K562 (cell line): ENCODE measurements at regions not wholly inside any gene's neighbourhood (a gene's known extent, or its start where the extent isn't known, plus 50 kb on each side); places are given as distances from the start of the nearest gene placed in this dataset.

Experiments used
- ATAC-seq: fragments of 200-7000 bp; cut with Tn5 transposase; 3 replicates; pipeline ENCODE4 v1.9.1; 2020; ENCODE audit warnings: moderate library complexity
- BruUV-seq: library from RNA; stranded (reverse); fragments of 400-500 nt; replicated peaks from 2 replicates; lab custom pipeline; 2021; lab: Mats Ljungman, UMichigan
- CTCF ChIA-PET: fragments of 300-600 bp; formaldehyde crosslinking; extraction: SDS; loops from one replicate; lab custom pipeline; 2021; ENCODE audit warnings: low intra/inter-chr PET ratio; lab: Yijun Ruan, JAX
- POLR2A ChIA-PET: fragments of 300-600, 350-650 bp; sonication (Branson Sonifier 250); formaldehyde crosslinking; extraction: SDS; loops from one replicate; lab custom pipeline; 2021; ENCODE audit warnings: antibody characterized with exemption, inconsistent platforms; lab: Yijun Ruan, JAX
- DNase-seq, 4 experiments: peaks; one replicate each; pipeline versions ENCODE4 v3.0.0 to v3.0.0-alpha.2; 2011 to 2018; ENCODE audit warnings: low spot score in 3 of 4, mixed read lengths in 3 of 4; ENCODE audit errors: extremely low read depth in 1 of 4
- FAIRE-seq: peaks from 2 replicates; lab custom pipeline; 2011; peaks lifted over from hg19 to GRCh38; lab: Jason Lieb, UNC
- H2AFZ ChIP-seq: 2 replicates; pipeline ENCODE4 v1.6.0; 2011; ENCODE audit warnings: low read depth, low read length, control low read depth, inconsistent platforms
- H3K27ac ChIP-seq: fragments of 200-600 bp; 3 replicates; pipeline ENCODE4 v1.8.0; 2011; ENCODE audit warnings: low read depth, mild to moderate bottlenecking, control low read depth, inconsistent platforms, low read length, moderate library complexity, mixed read lengths; ENCODE audit errors: extremely low read depth
- H3K27me3 ChIP-seq, 2 experiments: fragments of 300-600 bp in 1 of 2; 2 replicates in 1 of 2; 3 replicates in 1 of 2; pipeline versions ENCODE4 v1.6.0 to v1.8.0; 2011; ENCODE audit warnings: inconsistent platforms in 2 of 2, low read length in 2 of 2, mild to moderate bottlenecking in 1 of 2, mixed read lengths in 1 of 2, moderate library complexity in 1 of 2; ENCODE audit not compliant: control insufficient read depth in 2 of 2, insufficient read depth in 2 of 2
- H3K36me3 ChIP-seq: fragments of 300-600 bp; 3 replicates; pipeline ENCODE4 v1.8.0; 2011; ENCODE audit warnings: mild to moderate bottlenecking, low read length, inconsistent platforms; ENCODE audit not compliant: control insufficient read depth, insufficient read depth
- H3K4me1 ChIP-seq, 2 experiments: fragments of 200-600 bp in 1 of 2; replicated peaks in 1 of 2; 2 replicates in 1 of 2; 3 replicates in 1 of 2; pipeline versions ENCODE4 v1.5.1 to v1.8.0; 2011; ENCODE audit warnings: inconsistent platforms in 2 of 2, low read length in 2 of 2, mild to moderate bottlenecking in 1 of 2, mixed read lengths in 1 of 2, moderate library complexity in 1 of 2; ENCODE audit not compliant: control insufficient read depth in 2 of 2, insufficient read depth in 2 of 2
- H3K4me2 ChIP-seq: 2 replicates; pipeline ENCODE4 v1.6.1; 2011; ENCODE audit warnings: low read length, control low read depth, inconsistent platforms, mixed read lengths; ENCODE audit not compliant: insufficient read depth
- H3K4me3 ChIP-seq: fragments of 200-600 bp; sonication (generic), shearing (Covaris generic); 2 replicates; pipeline ENCODE4 v1.5.1; 2016; ENCODE audit warnings: control low read depth, inconsistent platforms
- H3K79me2 ChIP-seq: fragments of 200-600 bp; 3 replicates; pipeline ENCODE4 v1.8.0; 2011; ENCODE audit warnings: low read length, inconsistent platforms; ENCODE audit not compliant: control insufficient read depth, insufficient read depth
- H3K9ac ChIP-seq, 2 experiments: 2 replicates each; pipeline versions ENCODE4 v1.6.0 to v1.6.1; 2011; ENCODE audit warnings: low read depth in 2 of 2, low read length in 2 of 2, control low read depth in 1 of 2, inconsistent platforms in 1 of 2, mild to moderate bottlenecking in 1 of 2, mixed read lengths in 1 of 2; ENCODE audit not compliant: insufficient read depth in 1 of 2
- H3K9me1 ChIP-seq: one replicate; pipeline ENCODE4 v1.6.0; 2011; ENCODE audit warnings: inconsistent platforms, mild to moderate bottlenecking, low read length, moderate library complexity; ENCODE audit not compliant: control insufficient read depth, insufficient read depth
- H3K9me3 ChIP-seq: replicated peaks from 2 replicates; pipeline ENCODE4 v1.5.1; 2011; ENCODE audit warnings: low read depth, low read length, inconsistent platforms; ENCODE audit not compliant: control insufficient read depth, insufficient read depth
- H4K20me1 ChIP-seq: replicated peaks from 2 replicates; pipeline ENCODE4 v1.6.1; 2011; ENCODE audit warnings: low read length, inconsistent platforms, mixed read lengths; ENCODE audit not compliant: control insufficient read depth, insufficient read depth
- ADNP ChIP-seq: fragments of 200-800 bp; sonication (Bioruptor generic); IDR thresholded peaks from 2 replicates; pipeline ENCODE4 v1.6.1; 2016; ENCODE audit warnings: missing genetic modification characterization, missing compliant biosample characterization
- EGR1 ChIP-seq: fragments of 450-650 bp; conservative IDR thresholded peaks from 2 replicates; pipeline ENCODE4 v1.6.1; 2017; ENCODE audit warnings: mild to moderate bottlenecking
- ESRRA ChIP-seq: fragments of 450-650 bp; IDR thresholded peaks from 2 replicates; pipeline ENCODE4 v1.6.1; 2014; ENCODE audit warnings: low read depth, mild to moderate bottlenecking, moderate library complexity, borderline replicate concordance
- ETS2 ChIP-seq: IDR thresholded peaks from 2 replicates; pipeline ENCODE4 v1.6.1; 2016; ENCODE audit warnings: borderline replicate concordance, missing genetic modification characterization, mild to moderate bottlenecking, moderate library complexity, missing compliant biosample characterization; ENCODE audit not compliant: poor library complexity, severe bottlenecking
- EZH2 ChIP-seq: IDR thresholded peaks from 2 replicates; pipeline ENCODE4 v1.6.1; 2012; ENCODE audit warnings: low read depth, mild to moderate bottlenecking, inconsistent platforms, low read length, borderline replicate concordance
- FOXA1 ChIP-seq: fragments of 450-650 bp; IDR thresholded peaks from 2 replicates; pipeline ENCODE4 v1.6.1; 2016; ENCODE audit warnings: mild to moderate bottlenecking, borderline replicate concordance
- NR4A1 ChIP-seq, 2 experiments: fragments of 250-450 bp in 1 of 2; fragments of 450-650 bp in 1 of 2; sonication (Bioruptor Pico) in 1 of 2; IDR thresholded peaks; 2 replicates each; pipeline versions ENCODE4 v1.4.0 to v1.6.1; 2016 to 2020; ENCODE audit warnings: mild to moderate bottlenecking in 2 of 2, missing compliant biosample characterization in 1 of 2, missing genetic modification characterization in 1 of 2, moderate library complexity in 1 of 2
- RBM15 ChIP-seq: fragments of 200-400 bp; formaldehyde crosslinking; IDR thresholded peaks from 2 replicates; pipeline ENCODE4 v1.6.1; 2018; ENCODE audit warnings: mild to moderate bottlenecking, low read length, moderate library complexity; ENCODE audit not compliant: insufficient read depth
- RREB1 ChIP-seq: fragments of 250-450 bp; sonication (Bioruptor Pico); IDR thresholded peaks from 2 replicates; pipeline ENCODE4 v1.4.0; 2020
- SRSF7 ChIP-seq: fragments of 200-400 bp; formaldehyde crosslinking; optimal IDR thresholded peaks from 2 replicates; pipeline ENCODE3; 2017; ENCODE audit warnings: mild to moderate bottlenecking, low read depth, low read length
- in situ Hi-C: fragments of 300-500 bp; cut with MboI; formaldehyde crosslinking; loops from 4 replicates; pipeline ENCODE4 v1.15.0; 2018; ENCODE audit warnings: inconsistent platforms, mixed read lengths
- intact Hi-C: fragments of 100-400 bp; cut with micrococcal nuclease; formaldehyde crosslinking; loops from 2 replicates; pipeline ENCODE4 v1.14.2; 2022
- TF ChIP-seq, protein P1 (sequence below): fragments of 250-450 bp; sonication (Bioruptor Pico); IDR thresholded peaks from 2 replicates; pipeline ENCODE4 v1.8.0; 2022; ENCODE audit warnings: inconsistent platforms, mild to moderate bottlenecking, moderate library complexity, borderline replicate concordance
- TF ChIP-seq, protein P2 (sequence below): fragments of 450-650 bp; conservative IDR thresholded peaks from 2 replicates; pipeline ENCODE4 v1.6.1; 2016; ENCODE audit warnings: missing genetic modification characterization, low read depth, mild to moderate bottlenecking, missing compliant biosample characterization, moderate library complexity

DNA sequence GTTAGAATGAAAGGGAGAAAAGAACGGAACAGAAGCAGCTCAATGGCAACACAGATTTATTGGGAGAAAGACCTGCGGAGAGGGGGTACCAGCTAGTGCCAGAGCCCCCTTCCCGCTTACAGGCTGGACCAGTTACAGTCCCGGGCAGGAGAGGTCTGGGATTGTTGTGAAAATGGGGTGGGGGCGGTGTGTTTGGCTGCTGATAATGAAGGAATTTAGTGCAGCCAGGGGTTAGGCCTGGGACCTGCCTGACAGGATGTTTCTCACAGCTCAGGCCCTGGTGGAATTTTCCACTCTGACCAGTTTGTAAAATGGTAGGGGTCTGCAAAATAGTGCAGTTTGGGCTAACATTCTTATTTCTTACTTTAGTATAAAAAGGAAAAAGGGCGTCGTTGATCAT, 75.4 kb upstream of the SPIN4 start (continued):
- TF ChIP-seq RREB1 (CRISPR knock-in tag) = no peak
- TF ChIP-seq SRSF7 = no peak
- TF ChIP-seq, all 486 proteins: peak for 0

DNA sequence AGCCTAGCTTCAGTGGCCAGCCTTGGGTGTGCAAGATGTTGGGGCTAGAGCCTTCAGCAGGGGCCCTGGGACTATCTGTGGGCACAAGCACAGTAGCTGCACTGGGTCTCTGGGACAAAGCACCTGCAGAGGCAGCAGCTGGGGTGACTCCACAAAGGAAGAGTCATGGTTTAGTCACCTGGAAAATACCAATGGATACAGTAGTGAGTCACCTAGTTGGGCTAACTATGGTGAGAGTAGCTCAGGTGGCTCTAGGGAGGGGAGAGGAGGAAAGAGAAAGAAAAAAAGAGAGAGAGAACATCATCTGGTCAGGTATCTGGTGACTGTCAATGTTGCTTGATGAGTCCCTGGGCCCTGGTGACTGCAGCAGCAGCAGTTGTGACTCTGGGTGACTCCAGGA, 72.9 kb upstream of the SPIN4 start:
- CTCF ChIA-PET = no interaction called here
- no peaks in the 10 kb centered on the region for H4K20me1 ChIP-seq
- intact Hi-C loops (loop anchor here (10.0 kb wide), 1 partner anchor 69 kb away; the partner anchor contains the start of gene SPIN4), in situ Hi-C loops (no loop called here)
- FAIRE-seq (no peak), ATAC-seq (no peak), DNase-seq (no peak)
- H3K9ac ChIP-seq = no peak overlapping the region
- no peaks in the 10 kb centered on the region for H3K9me3 ChIP-seq
- H2AFZ ChIP-seq = no peak overlapping the region
- no peaks in the 10 kb centered on the region for H3K36me3 ChIP-seq
- H3K4me3 ChIP-seq = no peak overlapping the region
- no peak overlapping the region for H3K4me2 ChIP-seq
- POLR2A ChIA-PET = no interaction called here
- peaks cover 0 to 2% of the 10 kb centered on the region in 2 experiments; a peak in 2 of 5 replicates for H3K4me1 ChIP-seq
- H3K9me1 ChIP-seq = no peaks in the 10 kb centered on the region
- no peak overlapping the region for H3K27ac ChIP-seq
- H3K79me2 ChIP-seq = no peaks in the 10 kb centered on the region
- no TSS peak for BruUV-seq
- H3K27me3 ChIP-seq = no peaks in the 10 kb centered on the region
- TF ChIP-seq, protein P1, sequence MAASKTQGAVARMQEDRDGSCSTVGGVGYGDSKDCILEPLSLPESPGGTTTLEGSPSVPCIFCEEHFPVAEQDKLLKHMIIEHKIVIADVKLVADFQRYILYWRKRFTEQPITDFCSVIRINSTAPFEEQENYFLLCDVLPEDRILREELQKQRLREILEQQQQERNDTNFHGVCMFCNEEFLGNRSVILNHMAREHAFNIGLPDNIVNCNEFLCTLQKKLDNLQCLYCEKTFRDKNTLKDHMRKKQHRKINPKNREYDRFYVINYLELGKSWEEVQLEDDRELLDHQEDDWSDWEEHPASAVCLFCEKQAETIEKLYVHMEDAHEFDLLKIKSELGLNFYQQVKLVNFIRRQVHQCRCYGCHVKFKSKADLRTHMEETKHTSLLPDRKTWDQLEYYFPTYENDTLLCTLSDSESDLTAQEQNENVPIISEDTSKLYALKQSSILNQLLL (CRISPR knock-in tag) = no peak
- TF ChIP-seq NR4A1 (CRISPR knock-in tag; IDR thresholded peaks at IDR 0.05) (no peak), NR4A1 (tag; IDR thresholded peaks at IDR 0.05) (no peak), EGR1 (no peak), RBM15 (no peak), ETS2 (tag) (no peak), ADNP (no peak), ESRRA (no peak), FOXA1 (no peak), EZH2 (no peak)
- TF ChIP-seq, protein P2, sequence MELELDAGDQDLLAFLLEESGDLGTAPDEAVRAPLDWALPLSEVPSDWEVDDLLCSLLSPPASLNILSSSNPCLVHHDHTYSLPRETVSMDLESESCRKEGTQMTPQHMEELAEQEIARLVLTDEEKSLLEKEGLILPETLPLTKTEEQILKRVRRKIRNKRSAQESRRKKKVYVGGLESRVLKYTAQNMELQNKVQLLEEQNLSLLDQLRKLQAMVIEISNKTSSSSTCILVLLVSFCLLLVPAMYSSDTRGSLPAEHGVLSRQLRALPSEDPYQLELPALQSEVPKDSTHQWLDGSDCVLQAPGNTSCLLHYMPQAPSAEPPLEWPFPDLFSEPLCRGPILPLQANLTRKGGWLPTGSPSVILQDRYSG = no peak
